A673 (cell line): ENCODE measurements at regions not wholly inside any gene's neighbourhood (a gene's known extent, or its start where the extent isn't known, plus 50 kb on each side); places are given as distances from the start of the nearest gene placed in this dataset.
"Not testable (repeated sequence)": the region's sequence is repeated elsewhere in the genome, so short reads cannot be mapped to it uniquely, and the experiment has no call there.

Experiments used
- BruUV-seq: library from RNA; stranded (reverse); fragments of 400-500 nt; replicated peaks from 2 replicates; lab custom pipeline; 2021; lab: Mats Ljungman, UMichigan
- CTCF ChIA-PET: fragments of 300-600 bp; sonication (Branson Sonifier 250); formaldehyde crosslinking; loops from one replicate; lab custom pipeline; 2022; ENCODE audit warnings: antibody characterized with exemption; lab: Charles Lee
- POLR2A ChIA-PET: fragments of 300-600 bp; sonication (Branson Sonifier 250); formaldehyde crosslinking; loops from one replicate; lab custom pipeline; 2022; ENCODE audit warnings: antibody characterized with exemption; ENCODE audit not compliant: low non-redundant PET; lab: Charles Lee
- DNase-seq: peaks from one replicate; pipeline ENCODE4 v3.0.0-alpha.2; 2015; ENCODE audit warnings: low spot score
- H3K27ac ChIP-seq: fragments of 200-600 bp; sonication (generic); 2 replicates; pipeline ENCODE4 v1.5.1; 2016; ENCODE audit warnings: mixed run types, low read depth, mild to moderate bottlenecking, mixed read lengths, antibody characterized with exemption, low read length; ENCODE audit not compliant: poor library complexity, severe bottlenecking
- H3K27me3 ChIP-seq: fragments of 200-600 bp; sonication (generic); replicated peaks from 2 replicates; pipeline ENCODE4 v1.6.1; 2017; ENCODE audit warnings: mixed run types, low read depth, mild to moderate bottlenecking, mixed read lengths, antibody characterized with exemption, low read length; ENCODE audit not compliant: insufficient read depth, poor library complexity
- H3K36me3 ChIP-seq: fragments of 200-600 bp; sonication (generic); 2 replicates; pipeline ENCODE4 v1.6.1; 2016; ENCODE audit warnings: mixed run types, mild to moderate bottlenecking, mixed read lengths, antibody characterized with exemption, low read length; ENCODE audit not compliant: insufficient read depth, poor library complexity, severe bottlenecking
- H3K4me1 ChIP-seq: fragments of 200-600 bp; sonication (generic); 2 replicates; pipeline ENCODE4 v1.6.1; 2017; ENCODE audit warnings: mixed run types, mild to moderate bottlenecking, mixed read lengths, antibody characterized with exemption, low read length; ENCODE audit not compliant: insufficient read depth, poor library complexity, severe bottlenecking
- H3K4me3 ChIP-seq: fragments of 200-600 bp; sonication (generic); 2 replicates; pipeline ENCODE4 v1.5.1; 2016; ENCODE audit warnings: low read depth, mixed run types, mild to moderate bottlenecking, mixed read lengths, low read length; ENCODE audit not compliant: poor library complexity, severe bottlenecking
- H3K9me3 ChIP-seq: fragments of 200-600 bp; sonication (generic); 2 replicates; pipeline ENCODE4 v1.6.1; 2016; ENCODE audit warnings: mixed run types, low read depth, mild to moderate bottlenecking, mixed read lengths, antibody characterized with exemption, low read length; ENCODE audit not compliant: poor library complexity, severe bottlenecking
- EZH2 ChIP-seq: fragments of 200-600 bp; sonication (generic); IDR thresholded peaks from 2 replicates; pipeline ENCODE4 v1.6.1; 2017; ENCODE audit warnings: borderline replicate concordance, low read depth, mild to moderate bottlenecking, mixed read lengths, antibody characterized with exemption, low read length; ENCODE audit not compliant: poor library complexity, severe bottlenecking
- intact Hi-C: fragments of 100-400 bp; cut with micrococcal nuclease; formaldehyde crosslinking; loops from one replicate; pipeline ENCODE4 v1.10.0; 2022; ENCODE audit not compliant: unreplicated experiment

DNA sequence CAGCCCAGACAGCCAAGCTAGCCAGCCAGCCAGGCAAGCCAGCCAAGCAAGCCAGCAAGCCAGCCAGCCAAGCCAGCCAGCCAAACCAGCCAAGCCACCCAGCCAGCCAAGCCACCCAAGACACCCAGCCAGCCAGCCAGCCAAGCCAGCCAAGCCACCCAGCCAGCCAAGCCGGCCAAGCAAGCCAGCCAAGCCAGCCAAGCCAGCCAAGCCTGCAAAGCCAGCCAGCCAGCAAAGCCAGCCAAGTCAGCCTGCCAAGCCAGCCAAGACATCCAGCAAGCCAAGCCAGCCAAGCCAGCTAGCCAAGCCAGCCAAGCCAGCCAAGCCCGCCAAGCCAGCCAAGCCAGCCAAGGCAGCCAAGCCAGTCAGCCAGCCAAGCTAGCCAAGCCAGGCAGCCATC, 1606.2 kb downstream of the RPIA start:
- not testable (repeated sequence) for BruUV-seq, H3K4me3 ChIP-seq, DNase-seq

DNA sequence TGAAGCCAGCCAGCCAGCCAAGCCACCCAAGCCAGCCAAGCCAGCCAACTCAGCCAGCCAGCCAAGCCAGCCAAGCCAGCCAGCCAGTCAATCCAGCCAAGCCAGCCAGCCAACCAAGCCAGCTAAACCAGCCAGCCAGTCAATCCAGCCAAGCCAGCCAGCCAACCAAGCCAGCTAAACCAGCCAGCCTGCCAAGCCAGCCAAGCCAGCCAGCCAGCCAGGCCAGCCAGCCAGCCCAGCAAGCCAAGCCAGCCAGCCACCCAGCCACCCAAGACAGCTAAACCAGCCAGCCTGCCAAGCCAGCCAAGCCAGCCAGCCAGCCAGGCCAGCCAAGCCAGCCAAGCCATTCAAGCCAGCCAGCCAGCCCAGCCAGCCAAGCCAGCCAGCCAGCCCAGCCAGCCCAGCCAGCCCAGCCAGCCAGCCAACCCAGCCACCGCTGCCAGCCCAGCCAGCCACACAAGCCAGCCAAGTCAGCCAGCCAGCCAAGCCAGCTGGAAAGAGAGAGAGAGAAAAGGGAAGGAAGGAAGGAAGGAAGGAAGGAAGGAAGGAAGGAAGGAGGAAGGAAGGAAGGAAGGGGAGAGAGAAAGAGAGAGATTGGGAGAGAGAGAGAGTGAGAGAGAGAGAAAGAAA, 1606.8 kb downstream of the RPIA start:
- not testable (repeated sequence) for BruUV-seq

More for the DNA sequence above, 1606.2 kb downstream of the RPIA start:
- H3K4me1 ChIP-seq, H3K9me3 ChIP-seq, intact Hi-C loops, H3K27me3 ChIP-seq, H3K27ac ChIP-seq, POLR2A ChIA-PET, CTCF ChIA-PET, H3K36me3 ChIP-seq: not testable (repeated sequence)

DNA sequence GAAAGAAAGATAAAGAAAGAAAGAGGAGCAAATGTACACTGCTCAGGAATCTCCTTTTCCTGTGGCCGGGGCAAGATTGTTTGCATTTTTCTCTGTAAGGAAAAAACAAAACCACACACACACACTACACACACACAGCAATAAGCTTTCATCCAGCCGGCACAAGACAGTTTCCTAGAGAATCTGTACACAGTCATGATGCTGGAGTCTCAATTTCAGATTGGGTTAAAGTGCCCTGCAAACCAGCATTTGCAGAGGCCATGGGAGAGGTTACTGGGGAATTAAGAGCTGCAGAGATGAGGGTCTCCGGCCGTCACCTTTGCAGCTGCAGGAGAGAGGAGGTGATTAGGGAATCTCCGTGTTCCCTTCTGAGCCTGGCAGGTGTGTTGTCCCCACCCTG, 1607.5 kb downstream of the RPIA start:
- POLR2A ChIA-PET, H3K4me1 ChIP-seq, H3K27ac ChIP-seq, DNase-seq, intact Hi-C loops, BruUV-seq, H3K4me3 ChIP-seq, CTCF ChIA-PET, H3K9me3 ChIP-seq, H3K27me3 ChIP-seq, H3K36me3 ChIP-seq: not testable (repeated sequence)

More for the DNA sequence above, 1606.8 kb downstream of the RPIA start:
- intact Hi-C loops, H3K4me1 ChIP-seq, H3K36me3 ChIP-seq, DNase-seq, H3K9me3 ChIP-seq, H3K27ac ChIP-seq, POLR2A ChIA-PET, CTCF ChIA-PET, H3K27me3 ChIP-seq, H3K4me3 ChIP-seq: not testable (repeated sequence)

GRCh38 chr2:90322982-90323381, 1631.5 kb downstream of the RPIA start:
- CTCF ChIA-PET = interaction anchor here (0.7 kb wide), 1 partner anchor 1156 kb away, joined by 5 read pairs; no protein-coding TSS in a partner anchor
- H3K27me3 ChIP-seq, intact Hi-C loops, H3K9me3 ChIP-seq, BruUV-seq, H3K27ac ChIP-seq, H3K36me3 ChIP-seq, POLR2A ChIA-PET, H3K4me3 ChIP-seq, DNase-seq, H3K4me1 ChIP-seq: not testable (repeated sequence)

GRCh38 chr2:90323612-90324558, 1632.4 kb downstream of the RPIA start:
- peak overlapping the region; percentile 34 for H3K4me3 ChIP-seq
- POLR2A ChIA-PET, H3K27ac ChIP-seq, H3K36me3 ChIP-seq, H3K27me3 ChIP-seq, BruUV-seq, intact Hi-C loops, H3K4me1 ChIP-seq, CTCF ChIA-PET, H3K9me3 ChIP-seq: not testable (repeated sequence)
- DNase-seq = peak; percentile 14
- peak; percentile 92 for TF ChIP-seq EZH2

DNA sequence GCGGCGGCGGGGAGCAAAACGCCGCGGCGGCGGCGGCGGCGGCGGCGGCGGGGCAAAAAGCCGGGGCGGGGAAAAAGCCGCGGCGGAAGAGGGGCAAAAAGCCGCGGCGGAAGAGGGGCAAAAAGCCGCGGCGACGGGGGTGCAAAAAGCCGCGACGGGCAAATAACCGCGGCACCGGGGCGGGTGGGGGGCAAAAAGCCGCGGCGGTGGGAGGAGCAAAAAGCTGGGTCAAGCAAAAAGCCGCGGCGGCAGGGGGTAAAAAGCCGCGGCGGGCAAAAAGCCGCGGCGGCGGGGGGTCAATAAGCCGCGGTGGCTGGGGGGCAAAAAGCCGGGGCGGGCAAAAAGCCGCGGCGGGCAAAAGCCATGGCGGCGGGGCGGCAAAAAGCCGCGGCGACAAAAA, 1633.2 kb downstream of the RPIA start:
- POLR2A ChIA-PET, CTCF ChIA-PET, H3K4me3 ChIP-seq: not testable (repeated sequence)

DNA sequence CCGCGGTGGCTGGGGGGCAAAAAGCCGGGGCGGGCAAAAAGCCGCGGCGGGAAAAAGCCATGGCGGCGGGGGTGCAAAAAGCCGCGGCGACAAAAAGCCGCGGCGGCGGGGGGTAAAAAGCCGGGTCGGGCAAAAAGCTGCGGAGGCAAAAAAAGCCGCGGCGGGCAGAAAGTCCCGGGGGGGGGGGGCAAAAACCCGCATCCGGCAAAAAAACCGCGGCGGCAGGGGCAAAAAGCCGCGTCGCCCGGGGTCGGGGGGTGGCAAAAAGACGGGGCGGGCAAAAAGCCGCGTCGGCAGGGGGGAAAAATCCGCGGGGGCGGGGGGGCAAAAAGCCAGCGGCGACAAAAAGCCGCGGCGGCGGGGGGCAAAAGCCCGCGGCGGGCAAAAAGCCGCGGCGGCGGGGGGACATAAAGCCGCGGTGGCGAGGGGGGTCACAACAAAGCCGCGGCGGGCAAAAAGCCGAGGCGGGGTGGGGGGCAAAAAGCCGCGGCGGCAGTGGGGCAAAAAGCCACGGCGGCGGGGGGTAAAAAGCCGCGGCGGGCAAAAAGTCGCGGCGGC, 1634.4 kb downstream of the RPIA start:
- POLR2A ChIA-PET, H3K4me1 ChIP-seq, DNase-seq, H3K9me3 ChIP-seq, H3K27me3 ChIP-seq, H3K4me3 ChIP-seq, H3K27ac ChIP-seq, CTCF ChIA-PET, BruUV-seq, intact Hi-C loops, H3K36me3 ChIP-seq: not testable (repeated sequence)

More for the DNA sequence above, 1633.2 kb downstream of the RPIA start:
- intact Hi-C loops, H3K27ac ChIP-seq, H3K36me3 ChIP-seq, BruUV-seq, H3K4me1 ChIP-seq, H3K9me3 ChIP-seq, H3K27me3 ChIP-seq, DNase-seq: not testable (repeated sequence)
